Smooth muscle cell (in vitro differentiated cells): ENCODE measurements at regions not wholly inside any gene's neighbourhood (a gene's known extent, or its start where the extent isn't known, plus 50 kb on each side); places are given as distances from the start of the nearest gene placed in this dataset.
"Not testable (repeated sequence)": the region's sequence is repeated elsewhere in the genome, so short reads cannot be mapped to it uniquely, and the experiment has no call there.

Experiments
- DNase-seq: peaks from one replicate; lab custom pipeline; 2025; ENCODE audit not compliant: unreplicated experiment; lab: John Stamatoyannopoulos, UW
- H2AFZ ChIP-seq: fragments of 200-600 bp; sonication (generic); 2 replicates; pipeline ENCODE4 v1.6.0; 2016; ENCODE audit warnings: antibody characterized with exemption, low read depth, mild to moderate bottlenecking
- H3F3A ChIP-seq: fragments of 200-600 bp; sonication (generic); 2 replicates; pipeline ENCODE4 v1.6.0; 2017; ENCODE audit warnings: antibody characterized with exemption, low read depth
- H3K27ac ChIP-seq: fragments of 200-600 bp; sonication (generic); 2 replicates; pipeline ENCODE4 v1.5.1; 2016; ENCODE audit warnings: low read depth, mild to moderate bottlenecking
- H3K27me3 ChIP-seq: fragments of 200-600 bp; sonication (generic); 2 replicates; pipeline ENCODE4 v1.6.1; 2016; ENCODE audit warnings: low read depth, mild to moderate bottlenecking
- H3K36me3 ChIP-seq: fragments of 200-600 bp; sonication (generic); 2 replicates; pipeline ENCODE4 v1.5.1; 2016; ENCODE audit warnings: low read depth
- H3K4me1 ChIP-seq: fragments of 200-600 bp; sonication (generic); 2 replicates; pipeline ENCODE4 v1.5.1; 2016; ENCODE audit warnings: low read depth
- H3K4me2 ChIP-seq: fragments of 200-600 bp; sonication (generic); 2 replicates; pipeline ENCODE4 v1.6.0; 2016; ENCODE audit warnings: mild to moderate bottlenecking
- H3K4me3 ChIP-seq: fragments of 200-600 bp; sonication (generic); 2 replicates; pipeline ENCODE4 v1.5.1; 2016; ENCODE audit warnings: mild to moderate bottlenecking
- H3K79me2 ChIP-seq: fragments of 200-600 bp; sonication (generic); 2 replicates; pipeline ENCODE4 v1.6.0; 2016; ENCODE audit warnings: low read depth, mild to moderate bottlenecking
- H3K9ac ChIP-seq: fragments of 200-600 bp; sonication (generic); 2 replicates; pipeline ENCODE4 v1.6.0; 2016; ENCODE audit warnings: low read depth
- H3K9me3 ChIP-seq: fragments of 200-600 bp; sonication (generic); replicated peaks from 2 replicates; pipeline ENCODE4 v1.5.1; 2016; ENCODE audit warnings: low read depth
- H4K20me1 ChIP-seq: fragments of 200-600 bp; sonication (generic); 2 replicates; pipeline ENCODE4 v1.6.0; 2016; ENCODE audit warnings: low read depth
- CTCF ChIP-seq: fragments of 200-600 bp; sonication (generic); IDR thresholded peaks from 2 replicates; pipeline ENCODE4 v1.5.1; 2017; ENCODE audit warnings: borderline replicate concordance, mild to moderate bottlenecking, antibody characterized with exemption; ENCODE audit not compliant: insufficient read depth, poor library complexity, severe bottlenecking
- WGBS: methylation state at CpG from one replicate; pipeline ENCODE4 v1.1.7; 2016; ENCODE audit warnings: low lambda C conversion rate; 5-methylcytosine and 5-hydroxymethylcytosine counted together

GRCh38 chr1:190942475-190942874 is 464.8 kb upstream of the BRINP3 start:
- Histone ChIP-seq H3K9ac (no peak overlapping the region), H2AFZ (no peak overlapping the region), H3K9me3 (no peaks in the 10 kb centered on the region), H3K36me3 (no peaks in the 10 kb centered on the region), H3K27ac (no peak overlapping the region), H3K4me1 (no peaks in the 10 kb centered on the region), H3K4me2 (no peak overlapping the region), H4K20me1 (no peaks in the 10 kb centered on the region), H3K4me3 (no peak overlapping the region), H3K27me3 (no peaks in the 10 kb centered on the region), H3F3A (no peaks in the 10 kb centered on the region), H3K79me2 (no peaks in the 10 kb centered on the region)
- no peak for DNase-seq
- no peak for TF ChIP-seq CTCF
- 88% methylated on average over 3 of the region's 3 CpGs for WGBS

- H3K36me3 ChIP-seq, H3F3A ChIP-seq, H3K4me1 ChIP-seq, H4K20me1 ChIP-seq, DNase-seq, H3K9me3 ChIP-seq, H3K27ac ChIP-seq, H3K4me3 ChIP-seq, H3K4me2 ChIP-seq, H2AFZ ChIP-seq, H3K9ac ChIP-seq, H3K79me2 ChIP-seq, H3K27me3 ChIP-seq: not testable (repeated sequence)
- WGBS = 90% methylated on average over 5 of the region's 5 CpGs
These were observed 466.1 kb upstream of the BRINP3 start for GRCh38 chr1:190943722-190944121.

- Histone ChIP-seq H3K36me3 (no peaks in the 10 kb centered on the region), H2AFZ (no peak overlapping the region), H3K27me3 (no peaks in the 10 kb centered on the region), H3K4me2 (no peak overlapping the region), H3K79me2 (no peaks in the 10 kb centered on the region), H3F3A (no peaks in the 10 kb centered on the region), H3K4me1 (no peaks in the 10 kb centered on the region), H3K27ac (no peak overlapping the region), H4K20me1 (no peaks in the 10 kb centered on the region), H3K9me3 (no peaks in the 10 kb centered on the region), H3K4me3 (no peak overlapping the region), H3K9ac (no peak overlapping the region)
- WGBS = 86% methylated on average over 5 of the region's 5 CpGs
- no peak for DNase-seq
- no peak for TF ChIP-seq CTCF
These were observed 472.3 kb upstream of the BRINP3 start for GRCh38 chr1:190949939-190950338.

GRCh38 chr1:190957565-190957964 is 479.9 kb upstream of the BRINP3 start:
- Histone ChIP-seq H4K20me1 (no peaks in the 10 kb centered on the region), H3K27ac (no peak overlapping the region), H2AFZ (no peak overlapping the region), H3K27me3 (no peaks in the 10 kb centered on the region), H3F3A (no peaks in the 10 kb centered on the region), H3K4me3 (no peak overlapping the region), H3K79me2 (no peaks in the 10 kb centered on the region), H3K9ac (no peak overlapping the region), H3K9me3 (no peaks in the 10 kb centered on the region), H3K4me1 (no peaks in the 10 kb centered on the region), H3K4me2 (no peak overlapping the region), H3K36me3 (no peaks in the 10 kb centered on the region)
- no peak for TF ChIP-seq CTCF
- no peak for DNase-seq
